CD4-positive, alpha-beta T cell treated with Interferon gamma for 1 hour (primary cell): ENCODE measurements at regions not wholly inside any gene's neighbourhood (a gene's known extent, or its start where the extent isn't known, plus 50 kb on each side); places are given as distances from the start of the nearest gene placed in this dataset.
"Not testable (repeated sequence)": the region's sequence is repeated elsewhere in the genome, so short reads cannot be mapped to it uniquely, and the experiment has no call there.

Source experiments
- DNase-seq: peaks from one replicate; pipeline ENCODE4 v3.0.0-alpha.2; 2020

- no peak for DNase-seq
Measured at GRCh38 chr2:48228345-48228684, 86.2 kb upstream of the FOXN2 start.

GRCh38 chr2:48229063-48229462 lies 85.4 kb upstream of the FOXN2 start:
- no peak for DNase-seq

GRCh38 chr2:48230834-48231233 lies 83.6 kb upstream of the FOXN2 start:
- DNase-seq, result no peak

GRCh38 chr2:48232351-48232750 lies 82.1 kb upstream of the FOXN2 start:
- DNase-seq, result no peak

GRCh38 chr2:48233005-48233404 lies 81.5 kb upstream of the FOXN2 start:
- DNase-seq, result no peak

GRCh38 chr2:48233824-48234223 lies 80.7 kb upstream of the FOXN2 start:
- DNase-seq, result not testable (repeated sequence)

GRCh38 chr2:48235076-48235475 lies 79.4 kb upstream of the FOXN2 start:
- no peak for DNase-seq

GRCh38 chr2:48238381-48238780 lies 76.1 kb upstream of the FOXN2 start:
- no peak for DNase-seq

GRCh38 chr2:48240912-48241311 lies 73.6 kb upstream of the FOXN2 start:
- DNase-seq, result no peak

GRCh38 chr2:48247206-48247605 lies 67.3 kb upstream of the FOXN2 start:
- DNase-seq, result no peak

- no peak for DNase-seq
Measured at GRCh38 chr2:48248251-48248933, 66.1 kb upstream of the FOXN2 start.

- no peak for DNase-seq
Measured at GRCh38 chr2:48249025-48249424, 65.5 kb upstream of the FOXN2 start.

GRCh38 chr2:48249631-48250473 lies 64.6 kb upstream of the FOXN2 start:
- no peak for DNase-seq

- no peak for DNase-seq
Measured at GRCh38 chr2:48250474-48250844, 64.0 kb upstream of the FOXN2 start.

- no peak for DNase-seq
Measured at GRCh38 chr2:48250943-48251342, 63.5 kb upstream of the FOXN2 start.

GRCh38 chr2:48251437-48252148 lies 62.9 kb upstream of the FOXN2 start:
- no peak for DNase-seq

- DNase-seq, result no peak
Measured at GRCh38 chr2:48253301-48253700, 61.2 kb upstream of the FOXN2 start.

GRCh38 chr2:48254839-48255238 lies 59.6 kb upstream of the FOXN2 start:
- no peak for DNase-seq

GRCh38 chr2:48257456-48257855 lies 57.0 kb upstream of the FOXN2 start:
- no peak for DNase-seq

GRCh38 chr2:48258481-48259149 lies 55.9 kb upstream of the FOXN2 start:
- no peak for DNase-seq

GRCh38 chr2:48259811-48260210 lies 54.7 kb upstream of the FOXN2 start:
- no peak for DNase-seq

GRCh38 chr2:48264627-48265026 lies 49.9 kb upstream of the FOXN2 start:
- no peak for DNase-seq
